SK-N-MC (cell line): ENCODE measurements at regions not wholly inside any gene's neighbourhood (a gene's known extent, or its start where the extent isn't known, plus 50 kb on each side); places are given as distances from the start of the nearest gene placed in this dataset.

Experiments
- EZH2 ChIP-seq: fragments of 200-600 bp; sonication (generic); IDR thresholded peaks from one replicate; pipeline ENCODE4 v1.6.1; 2017; ENCODE audit warnings: antibody characterized with exemption
- FOXP2 ChIP-seq: optimal IDR thresholded peaks from 2 replicates; pipeline ENCODE3; 2011; ENCODE audit warnings: mild to moderate bottlenecking, moderate library complexity; ENCODE audit not compliant: insufficient read depth; ENCODE audit errors: extremely low read length, control extremely low read depth
- POLR2AphosphoS5 ChIP-seq: IDR thresholded peaks from 2 replicates; pipeline ENCODE4 v1.6.1; 2012; ENCODE audit warnings: mild to moderate bottlenecking, low read depth, low read length, borderline replicate concordance

DNA sequence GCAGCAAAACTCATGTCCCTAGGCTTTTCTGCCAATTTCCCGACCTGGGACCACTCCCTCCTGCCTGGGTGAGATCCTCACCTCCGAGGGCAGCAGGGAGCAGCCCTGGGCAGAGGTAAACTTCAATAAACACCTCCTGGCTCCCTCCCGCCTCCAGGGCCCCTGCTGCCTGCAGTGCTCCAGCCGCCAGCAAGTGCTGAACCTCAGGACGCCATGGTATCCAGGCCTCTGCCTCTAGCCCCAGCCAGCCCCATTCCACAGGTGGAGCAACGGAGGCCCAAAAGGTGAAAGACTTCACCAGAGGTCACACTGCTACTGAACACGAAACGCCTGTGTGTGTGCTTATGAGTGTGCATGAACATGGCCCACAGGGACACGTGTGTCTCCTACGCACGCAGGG, 59.9 kb upstream of the LINGO1 start:
- TF ChIP-seq POLR2AphosphoS5 (no peak), EZH2 (no peak), FOXP2 (no peak)
